NOMO-1 (cell line): ENCODE measurements at regions not wholly inside any gene's neighbourhood (a gene's known extent, or its start where the extent isn't known, plus 50 kb on each side); places are given as distances from the start of the nearest gene placed in this dataset.
"Not testable (repeated sequence)": the region's sequence is repeated elsewhere in the genome, so short reads cannot be mapped to it uniquely, and the experiment has no call there.

ENCODE experiments used
- DNase-seq, 2 experiments: peaks; one replicate each; lab custom pipeline; 2025; ENCODE audit not compliant: unreplicated experiment in 2 of 2; lab: John Stamatoyannopoulos, UW

DNA sequence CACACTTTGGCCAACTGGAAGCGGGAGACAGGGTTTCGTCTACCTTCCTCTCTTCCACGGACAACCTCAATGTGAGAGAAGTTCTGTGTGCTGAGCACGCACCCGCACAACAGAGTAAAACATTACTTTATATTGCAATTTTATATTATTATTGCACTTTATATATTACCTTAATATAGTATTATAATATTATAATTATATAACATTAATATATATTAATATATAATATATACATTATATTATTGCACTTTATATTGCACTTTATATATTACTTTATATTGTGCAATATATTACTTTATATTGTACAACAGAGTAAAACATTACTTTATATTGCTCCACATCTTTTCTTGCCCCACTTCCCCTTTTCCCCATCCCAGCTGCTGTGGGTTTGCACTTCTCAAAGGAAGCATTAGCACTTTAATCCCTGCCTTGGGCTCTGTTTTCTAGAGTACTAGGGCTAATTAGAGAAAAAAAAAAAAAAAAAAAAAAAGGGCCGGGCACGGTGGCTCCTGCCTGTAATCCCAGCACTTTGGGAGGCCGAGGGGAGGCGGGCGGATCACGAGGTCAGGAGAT is 76.4 kb upstream of the SLC4A7 start:
- peak; percentile 79 to 82 for DNase-seq

- DNase-seq, result no peak
These were observed 75.7 kb upstream of the SLC4A7 start for GRCh38 chr3:27559835-27560234.

DNA sequence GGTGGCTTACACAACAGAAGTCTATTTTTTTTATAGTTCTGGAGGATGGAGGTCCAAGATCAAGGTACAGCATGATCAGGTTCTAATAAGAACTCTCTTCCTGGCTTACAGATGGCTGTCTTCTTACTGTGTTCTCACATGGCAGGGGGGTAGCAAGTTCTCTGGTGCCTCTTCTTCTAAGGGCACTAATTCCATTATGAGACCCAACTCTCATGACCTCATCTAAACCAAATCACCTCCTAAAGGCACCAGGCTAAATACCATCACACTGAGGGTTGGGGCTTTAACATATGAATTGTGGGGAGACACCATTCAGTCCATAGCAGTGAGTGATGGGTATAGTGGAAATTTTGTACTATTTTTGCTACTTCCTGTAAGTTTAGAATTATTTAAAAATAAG is 75.2 kb upstream of the SLC4A7 start:
- no peak for DNase-seq

GRCh38 chr3:27557411-27557810 is 73.2 kb upstream of the SLC4A7 start:
- DNase-seq, result no peak

DNA sequence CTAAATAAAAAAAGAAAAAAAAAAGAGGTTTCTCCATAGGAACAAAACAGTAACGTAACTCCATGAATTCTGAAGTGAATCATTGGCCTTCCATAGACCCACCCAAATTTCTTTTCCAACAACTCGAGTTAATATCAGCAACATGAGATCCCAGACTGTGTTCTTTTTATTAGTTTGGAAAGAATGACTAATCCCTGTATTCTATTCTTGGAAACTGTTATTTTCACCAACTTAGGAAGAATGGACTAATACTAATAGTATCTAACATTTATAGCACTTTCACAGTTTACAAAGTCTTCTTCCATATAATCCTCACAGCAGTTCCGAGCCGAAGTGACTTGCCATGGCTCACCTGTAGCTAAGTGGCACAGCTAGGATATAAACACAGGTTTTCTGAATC is 72.7 kb upstream of the SLC4A7 start:
- DNase-seq, result no peak

DNA sequence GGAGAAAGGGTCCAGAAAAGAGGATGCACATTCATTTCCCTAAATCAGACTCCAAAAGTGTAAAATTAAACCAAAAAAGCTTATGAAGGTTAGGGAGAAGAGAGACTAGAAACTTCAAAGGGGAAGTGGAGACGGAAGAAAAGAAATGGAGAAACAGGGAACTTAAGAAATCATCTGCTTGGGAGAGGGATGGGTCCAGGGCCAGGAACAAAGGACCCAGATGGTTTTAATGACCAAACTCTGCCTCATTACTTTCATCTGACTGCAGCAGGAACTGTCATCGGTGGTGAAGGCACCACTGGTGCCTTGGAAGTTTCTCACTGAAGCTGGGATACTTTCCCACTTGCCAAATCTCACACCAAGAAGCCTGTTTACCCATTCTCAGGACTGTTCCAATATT is 70.5 kb upstream of the SLC4A7 start:
- peak; percentile 20 to 60 for DNase-seq

- no peak for DNase-seq
These were observed 69.8 kb upstream of the SLC4A7 start for GRCh38 chr3:27553886-27554540.

GRCh38 chr3:27552708-27553107 is 68.5 kb upstream of the SLC4A7 start:
- not testable (repeated sequence) for DNase-seq

GRCh38 chr3:27551413-27551812 is 67.2 kb upstream of the SLC4A7 start:
- DNase-seq, result not testable (repeated sequence)

- DNase-seq, result no peak
These were observed 60.9 kb upstream of the SLC4A7 start for GRCh38 chr3:27545061-27545460.

- DNase-seq, result peak in 1 of 2 experiments; percentile 31
These were observed 60.2 kb upstream of the SLC4A7 start for GRCh38 chr3:27544372-27544865.

DNA sequence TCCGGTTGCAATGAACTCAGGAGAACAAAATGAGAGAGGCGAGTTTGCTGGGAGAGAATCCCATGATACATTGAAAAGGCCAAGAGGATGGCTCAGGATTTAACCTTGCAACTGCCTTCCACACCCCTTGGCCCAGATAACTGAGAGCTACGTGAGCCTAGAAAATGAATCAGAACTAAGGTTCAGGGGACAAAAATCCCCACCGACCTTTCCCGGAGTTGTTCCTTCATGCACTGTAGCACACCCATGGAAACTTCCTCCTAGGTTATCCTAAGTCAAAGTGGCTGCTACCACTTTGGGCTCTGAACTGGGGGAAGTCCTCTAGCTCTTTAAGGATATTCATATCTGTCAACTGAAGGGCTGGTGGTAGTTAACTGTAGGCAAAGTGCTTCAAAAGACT is 58.3 kb upstream of the SLC4A7 start:
- no peak for DNase-seq

DNA sequence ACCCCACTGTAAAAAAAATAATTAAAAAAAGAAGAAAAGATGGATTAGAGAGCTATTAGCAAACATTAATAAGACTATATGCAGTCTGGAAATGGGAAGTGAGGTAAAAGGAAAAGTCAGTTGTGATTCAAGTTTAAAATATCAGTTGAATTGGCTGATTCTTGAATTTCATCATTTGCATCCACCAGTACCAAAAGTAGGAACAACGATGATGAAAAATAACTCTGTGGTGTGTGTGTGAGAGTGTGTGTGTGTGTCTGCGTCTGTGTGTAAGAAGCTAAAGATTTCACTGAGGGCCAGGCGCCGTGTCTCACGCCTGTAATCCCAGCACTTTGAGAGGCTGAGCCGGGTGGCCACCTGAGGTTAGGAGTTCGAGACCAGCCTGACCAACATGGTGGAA is 56.0 kb upstream of the SLC4A7 start:
- no peak for DNase-seq

- no peak for DNase-seq
These were observed 52.3 kb upstream of the SLC4A7 start for GRCh38 chr3:27536491-27536890.

- DNase-seq, result no peak
These were observed 51.7 kb upstream of the SLC4A7 start for GRCh38 chr3:27535809-27536392.

DNA sequence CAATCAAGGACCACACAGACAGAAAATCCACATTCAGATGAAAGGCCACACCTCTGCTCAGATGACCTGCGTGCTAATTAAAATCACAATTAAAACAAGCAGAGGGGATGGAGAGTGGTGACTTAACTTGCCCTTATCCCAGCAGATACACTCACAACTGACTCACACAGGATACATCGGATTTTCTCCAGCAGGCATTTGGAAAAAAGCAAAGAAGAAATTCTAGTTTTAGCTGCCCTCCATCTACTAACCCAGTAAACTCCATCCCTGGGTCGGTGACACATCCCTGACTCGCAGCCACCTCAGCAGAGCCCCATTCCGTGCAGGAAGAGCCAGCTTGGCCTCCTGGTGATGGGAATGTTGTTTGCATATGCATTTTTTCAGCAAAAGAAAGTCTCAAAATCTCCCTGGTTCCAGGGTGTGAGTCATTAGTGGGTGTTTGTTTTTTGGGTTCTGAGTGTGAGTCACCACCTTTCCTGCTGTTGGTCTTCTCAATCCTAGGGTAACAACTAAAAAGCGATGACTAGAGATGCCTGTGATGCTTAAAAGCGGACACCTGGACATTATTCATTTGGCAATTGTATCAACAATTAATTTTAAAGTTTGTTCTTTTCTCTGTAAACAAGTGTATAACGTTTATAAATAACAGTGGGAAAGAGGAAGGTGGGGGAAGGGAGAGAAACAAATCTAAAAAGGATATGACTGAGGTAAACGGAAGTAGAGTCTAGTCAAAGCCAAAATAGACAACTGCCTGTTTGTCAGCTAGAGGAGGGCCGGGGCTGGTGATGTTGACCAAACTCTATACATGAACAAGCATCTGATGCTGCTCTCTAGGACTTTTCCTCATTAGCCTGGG is 49.8 kb upstream of the SLC4A7 start:
- DNase-seq, result peak; percentile 37 to 54
